ENCODE measurements at regions not wholly inside any gene's neighbourhood (a gene's known extent, or its start where the extent isn't known, plus 50 kb on each side); places are given as distances from the start of the nearest gene placed in this dataset.
"Not testable (repeated sequence)": the region's sequence is repeated elsewhere in the genome, so short reads cannot be mapped to it uniquely, and the experiment has no call there.

- TF ChIP-seq, protein P1, sequence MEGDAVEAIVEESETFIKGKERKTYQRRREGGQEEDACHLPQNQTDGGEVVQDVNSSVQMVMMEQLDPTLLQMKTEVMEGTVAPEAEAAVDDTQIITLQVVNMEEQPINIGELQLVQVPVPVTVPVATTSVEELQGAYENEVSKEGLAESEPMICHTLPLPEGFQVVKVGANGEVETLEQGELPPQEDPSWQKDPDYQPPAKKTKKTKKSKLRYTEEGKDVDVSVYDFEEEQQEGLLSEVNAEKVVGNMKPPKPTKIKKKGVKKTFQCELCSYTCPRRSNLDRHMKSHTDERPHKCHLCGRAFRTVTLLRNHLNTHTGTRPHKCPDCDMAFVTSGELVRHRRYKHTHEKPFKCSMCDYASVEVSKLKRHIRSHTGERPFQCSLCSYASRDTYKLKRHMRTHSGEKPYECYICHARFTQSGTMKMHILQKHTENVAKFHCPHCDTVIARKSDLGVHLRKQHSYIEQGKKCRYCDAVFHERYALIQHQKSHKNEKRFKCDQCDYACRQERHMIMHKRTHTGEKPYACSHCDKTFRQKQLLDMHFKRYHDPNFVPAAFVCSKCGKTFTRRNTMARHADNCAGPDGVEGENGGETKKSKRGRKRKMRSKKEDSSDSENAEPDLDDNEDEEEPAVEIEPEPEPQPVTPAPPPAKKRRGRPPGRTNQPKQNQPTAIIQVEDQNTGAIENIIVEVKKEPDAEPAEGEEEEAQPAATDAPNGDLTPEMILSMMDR (IDR thresholded peaks at IDR 0.05; ENCODE audit: low read depth, low read length, missing control alignments), result no peak
- no peak overlapping the region for H3K4me3 ChIP-seq (ENCODE audit: low read depth, low read length)
- H3K27ac ChIP-seq, result no peak overlapping the region
- in situ Hi-C loops (cut with HindIII; ENCODE audit: low pct_ligation_motif_present, low sequenced_read_pairs), result no loop called here
- H3K27me3 ChIP-seq (replicated peaks), result no peaks in the 10 kb centered on the region
- DNase-seq, result no peak
- H3K36me3 ChIP-seq (replicated peaks), result no peaks in the 10 kb centered on the region
Observed at GRCh38 chr5:2353871-2354440, 397.5 kb downstream of the IRX2 start.

- Histone ChIP-seq H3K36me3 (replicated peaks) (no peaks in the 10 kb centered on the region), H3K4me3 (ENCODE audit: low read depth, low read length) (no peak overlapping the region), H3K27ac (no peak overlapping the region), H3K27me3 (replicated peaks) (no peaks in the 10 kb centered on the region)
- in situ Hi-C loops (cut with HindIII; ENCODE audit: low pct_ligation_motif_present, low sequenced_read_pairs), result no loop called here
- TF ChIP-seq, protein P1 (IDR thresholded peaks at IDR 0.05; ENCODE audit: low read depth, low read length, missing control alignments), result no peak
- DNase-seq, result no peak
Observed at GRCh38 chr5:2353211-2353610, 398.3 kb downstream of the IRX2 start.

DNA sequence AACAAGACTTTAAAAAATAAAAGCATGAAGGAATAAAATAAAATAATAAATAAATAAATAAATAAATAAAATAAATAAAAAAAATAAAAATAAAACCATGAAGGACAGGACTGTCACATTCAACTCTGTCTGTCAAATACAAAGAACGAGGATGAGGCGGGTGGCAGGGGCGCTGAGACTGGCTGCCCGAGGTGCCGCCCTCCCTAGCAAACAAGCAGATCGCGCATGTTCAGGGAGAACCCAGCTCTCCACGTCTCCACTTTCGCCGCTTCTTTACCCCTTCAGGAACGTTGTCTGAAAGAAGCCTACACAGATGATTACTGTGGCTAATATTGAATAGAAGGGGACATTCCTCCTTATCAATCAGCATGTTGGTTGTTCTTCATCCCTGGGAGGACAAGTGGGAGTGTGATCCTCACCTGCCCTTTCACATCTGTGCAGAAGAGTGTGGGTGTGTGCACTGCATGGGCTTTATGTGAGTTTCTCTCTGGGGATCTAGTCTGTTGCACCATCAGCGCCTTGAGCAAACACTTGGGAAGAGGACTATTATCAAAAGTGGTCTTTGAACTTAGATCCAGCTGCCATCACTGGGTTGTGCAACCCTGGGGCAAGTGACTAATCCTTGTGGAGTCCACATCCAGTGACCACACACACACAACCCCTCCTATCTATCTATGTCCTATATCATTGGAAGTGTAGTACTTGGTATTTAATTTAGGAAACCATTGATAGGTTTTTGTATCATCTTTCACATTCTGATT, 399.2 kb downstream of the IRX2 start:
- Histone ChIP-seq H3K27me3 (replicated peaks) (no peaks in the 10 kb centered on the region), H3K4me3 (ENCODE audit: low read depth, low read length) (no peak overlapping the region), H3K27ac (no peak overlapping the region), H3K36me3 (replicated peaks) (no peaks in the 10 kb centered on the region)
- in situ Hi-C loops (cut with HindIII; ENCODE audit: low pct_ligation_motif_present, low sequenced_read_pairs), result no loop called here
- TF ChIP-seq, protein P1 (IDR thresholded peaks at IDR 0.05; ENCODE audit: low read depth, low read length, missing control alignments), result no peak
- DNase-seq, result no peak

- H3K36me3 ChIP-seq (replicated peaks); H3K27ac ChIP-seq; in situ Hi-C loops (cut with HindIII; ENCODE audit: low pct_ligation_motif_present, low sequenced_read_pairs): not testable (repeated sequence)
Observed at GRCh38 chr5:2349768-2350167, 401.7 kb downstream of the IRX2 start.

GRCh38 chr5:2338686-2339085, 412.8 kb downstream of the IRX2 start:
- Histone ChIP-seq H3K4me3 (ENCODE audit: low read depth, low read length) (no peak overlapping the region), H3K27me3 (replicated peaks) (no peaks in the 10 kb centered on the region), H3K36me3 (replicated peaks) (no peaks in the 10 kb centered on the region), H3K27ac (no peak overlapping the region)
- in situ Hi-C loops (cut with HindIII; ENCODE audit: low pct_ligation_motif_present, low sequenced_read_pairs), result no loop called here
- TF ChIP-seq, protein P1 (IDR thresholded peaks at IDR 0.05; ENCODE audit: low read depth, low read length, missing control alignments), result no peak
- no peak for DNase-seq

More at GRCh38 chr5:2349768-2350167, 401.7 kb downstream of the IRX2 start:
- DNase-seq; H3K27me3 ChIP-seq (replicated peaks); H3K4me3 ChIP-seq (ENCODE audit: low read depth, low read length): not testable (repeated sequence)

GRCh38 chr5:2335733-2336515, 415.6 kb downstream of the IRX2 start:
- in situ Hi-C loops (cut with HindIII; ENCODE audit: low pct_ligation_motif_present, low sequenced_read_pairs), result no loop called here
- Histone ChIP-seq H3K36me3 (replicated peaks) (no peaks in the 10 kb centered on the region), H3K4me3 (ENCODE audit: low read depth, low read length) (no peak overlapping the region), H3K27ac (no peak overlapping the region), H3K27me3 (replicated peaks) (no peaks in the 10 kb centered on the region)
- DNase-seq, result no peak
- TF ChIP-seq, protein P1 (IDR thresholded peaks at IDR 0.05; ENCODE audit: low read depth, low read length, missing control alignments), result no peak

Measured in brain microvascular endothelial cell (primary cell).